ENCODE measurements at regions not wholly inside any gene's neighbourhood (a gene's known extent, or its start where the extent isn't known, plus 50 kb on each side); places are given as distances from the start of the nearest gene placed in this dataset.

DNA sequence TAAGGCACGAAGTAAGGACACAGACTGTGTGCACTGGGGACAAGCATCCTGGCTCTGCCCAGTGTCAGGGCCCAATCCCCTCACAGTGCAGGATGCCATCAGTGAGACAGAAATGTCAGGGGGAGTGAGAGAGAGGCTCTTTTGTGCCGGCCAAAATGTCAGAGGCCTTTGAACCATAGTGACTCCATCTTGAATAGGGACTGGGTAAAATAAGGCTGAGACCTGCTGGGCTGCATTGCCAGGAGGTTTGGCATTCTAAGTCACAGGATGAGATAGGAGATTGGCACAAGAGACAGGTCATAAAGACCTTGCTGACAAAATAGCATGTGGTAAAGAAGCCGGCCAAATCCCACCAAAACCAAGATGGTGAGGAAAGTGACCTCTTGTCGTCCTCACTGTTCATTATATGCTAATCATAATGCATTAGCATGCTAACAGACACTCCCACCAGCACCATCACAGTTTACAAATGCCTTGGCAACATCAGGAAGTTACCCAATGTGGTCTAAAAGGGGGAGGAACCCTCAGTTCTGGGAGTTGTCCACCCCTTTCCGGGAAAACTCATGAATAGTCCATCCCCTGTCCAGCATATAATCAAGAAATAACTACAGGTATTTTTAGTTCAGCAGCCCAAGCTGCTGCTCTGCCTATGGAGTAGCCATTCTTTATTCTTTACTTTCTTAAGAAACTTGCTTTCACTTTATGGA is 337.4 kb downstream of the LPIN1 start (continued):
- TF ChIP-seq, protein P1, sequence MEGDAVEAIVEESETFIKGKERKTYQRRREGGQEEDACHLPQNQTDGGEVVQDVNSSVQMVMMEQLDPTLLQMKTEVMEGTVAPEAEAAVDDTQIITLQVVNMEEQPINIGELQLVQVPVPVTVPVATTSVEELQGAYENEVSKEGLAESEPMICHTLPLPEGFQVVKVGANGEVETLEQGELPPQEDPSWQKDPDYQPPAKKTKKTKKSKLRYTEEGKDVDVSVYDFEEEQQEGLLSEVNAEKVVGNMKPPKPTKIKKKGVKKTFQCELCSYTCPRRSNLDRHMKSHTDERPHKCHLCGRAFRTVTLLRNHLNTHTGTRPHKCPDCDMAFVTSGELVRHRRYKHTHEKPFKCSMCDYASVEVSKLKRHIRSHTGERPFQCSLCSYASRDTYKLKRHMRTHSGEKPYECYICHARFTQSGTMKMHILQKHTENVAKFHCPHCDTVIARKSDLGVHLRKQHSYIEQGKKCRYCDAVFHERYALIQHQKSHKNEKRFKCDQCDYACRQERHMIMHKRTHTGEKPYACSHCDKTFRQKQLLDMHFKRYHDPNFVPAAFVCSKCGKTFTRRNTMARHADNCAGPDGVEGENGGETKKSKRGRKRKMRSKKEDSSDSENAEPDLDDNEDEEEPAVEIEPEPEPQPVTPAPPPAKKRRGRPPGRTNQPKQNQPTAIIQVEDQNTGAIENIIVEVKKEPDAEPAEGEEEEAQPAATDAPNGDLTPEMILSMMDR (IDR thresholded peaks at IDR 0.05 in 2 of 3, conservative IDR thresholded peaks at IDR 0.05 in 1 of 3; ENCODE audit: borderline replicate concordance in 1 of 3, insufficient read depth in 1 of 3, low read depth in 2 of 3, low read length in 2 of 3) = no peak
- no peak for TF ChIP-seq FOSL1 (IDR thresholded peaks at IDR 0.05; ENCODE audit: low read depth)
- TF ChIP-seq RAD21 (IDR thresholded peaks at IDR 0.05; ENCODE audit: low read depth) = no peak
- no peak for TF ChIP-seq SP1 (IDR thresholded peaks at IDR 0.05; ENCODE audit: low read depth)

DNA sequence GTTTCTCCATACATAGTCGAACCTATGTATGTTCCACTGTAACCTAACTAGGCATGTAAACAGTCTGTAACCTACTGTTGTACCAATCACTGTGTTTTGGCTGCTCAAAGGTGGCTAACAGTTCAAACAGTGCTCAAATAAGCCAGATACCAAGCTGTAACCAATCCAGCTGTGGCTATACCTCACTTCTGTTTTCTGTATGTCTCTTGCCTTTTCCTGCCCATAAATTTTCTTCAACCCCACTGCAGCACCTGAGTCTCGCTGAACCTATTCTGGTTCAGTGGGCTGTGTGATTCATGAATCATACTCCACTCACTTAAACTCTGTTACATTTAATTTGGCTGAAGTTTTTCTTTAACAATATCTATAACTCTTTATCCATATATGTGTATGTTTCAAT is 340.7 kb downstream of the LPIN1 start:
- no peak for DNase-seq (ENCODE audit: low read depth, low spot score)
- H3K27me3 ChIP-seq (ENCODE audit: insufficient read depth, low read length) = no peaks in the 10 kb centered on the region
- no peaks in the 10 kb centered on the region for H3K79me2 ChIP-seq (ENCODE audit: insufficient read depth, low read length)
- POLR2A ChIA-PET = interaction anchor here (0.6 kb wide), 1 partner anchor 113 kb away, joined by 3 read pairs; no protein-coding TSS in a partner anchor
- CTCF ChIA-PET = no interaction called here
- H3K4me2 ChIP-seq (ENCODE audit: low read length) = no peak overlapping the region
- H2AFZ ChIP-seq (ENCODE audit: low read depth, low read length, poor library complexity, severe bottlenecking) = no peak overlapping the region
- no peaks in the 10 kb centered on the region for H3K9me2 ChIP-seq (ENCODE audit: insufficient read depth)
- TF ChIP-seq EZH2 (IDR thresholded peaks at IDR 0.05) (no peak), CEBPB (IDR thresholded peaks at IDR 0.05; ENCODE audit: low read depth) (no peak), RAD21 (IDR thresholded peaks at IDR 0.05; ENCODE audit: low read depth) (no peak), ZNF274 (IDR thresholded peaks at IDR 0.05; ENCODE audit: low read depth, low read length) (no peak), SRF (IDR thresholded peaks at IDR 0.05; ENCODE audit: low read depth) (no peak), FOSL1 (IDR thresholded peaks at IDR 0.05; ENCODE audit: low read depth) (no peak), ELF1 (IDR thresholded peaks at IDR 0.05; ENCODE audit: borderline replicate concordance, low read depth) (no peak), EZH2phosphoT487 (IDR thresholded peaks at IDR 0.05; ENCODE audit: borderline replicate concordance) (no peak), POLR2A (IDR thresholded peaks at IDR 0.05; ENCODE audit: borderline replicate concordance, extremely low read depth, insufficient read depth, insufficient read length) (no peak), ZFX (IDR thresholded peaks at IDR 0.05) (no peak)
- H3K4me1 ChIP-seq (ENCODE audit: control insufficient read depth in 1 of 2, insufficient read depth in 2 of 2, low read length in 2 of 2) = no peaks in the 10 kb centered on the region
- ATAC-seq = no peak
- intact Hi-C loops (cut with micrococcal nuclease) = no loop called here
- no peak overlapping the region for H3K27ac ChIP-seq (ENCODE audit: low read depth, low read length)
- RAD21 ChIA-PET (ENCODE audit: low non-redundant PET in 1 of 2, low total read pairs in 2 of 2, uncharacterized antibody in 2 of 2, unreplicated experiment in 2 of 2) = no interaction called here
- H3K36me3 ChIP-seq (ENCODE audit: control insufficient read depth in 1 of 2, insufficient read depth in 2 of 2, low read length in 2 of 2) = no peaks in the 10 kb centered on the region
- no peak overlapping the region for H3K9ac ChIP-seq (ENCODE audit: low read length)
- H3K4me3 ChIP-seq (replicated peaks in 1 of 2; ENCODE audit: low read depth in 1 of 2, low read length in 2 of 2) = no peak overlapping the region
- BruUV-seq (replicated peaks) = no TSS peak
- no peaks in the 10 kb centered on the region for H3K9me3 ChIP-seq (ENCODE audit: control insufficient read depth in 1 of 2, insufficient read depth in 1 of 2, low read depth in 1 of 2, low read length in 2 of 2)
- no peaks in the 10 kb centered on the region for H4K20me1 ChIP-seq (ENCODE audit: insufficient read depth)
